Esophagus squamous epithelium (tissue), 5 donors: ENCODE measurements at regions not wholly inside any gene's neighbourhood (a gene's known extent, or its start where the extent isn't known, plus 50 kb on each side); places are given as distances from the start of the nearest gene placed in this dataset.

ENCODE experiments used
- DNase-seq: peaks from one replicate; lab custom pipeline; 2025; lab: John Stamatoyannopoulos, UW
- H3K27ac ChIP-seq, 4 donors: fragments of 200-600 bp; sonication (generic); one replicate each; pipeline ENCODE4 v1.5.1; 2016 to 2019; ENCODE audit warnings: mild to moderate bottlenecking in 1 of 4
- H3K27me3 ChIP-seq, 4 donors: fragments of 200-600 bp; sonication (generic); 1 replicate in 3 of 4; 2 replicates in 1 of 4; pipeline versions ENCODE4 v1.5.1 to v1.6.0; 2017 to 2021; ENCODE audit warnings: antibody characterized with exemption in 1 of 4
- H3K36me3 ChIP-seq, 3 donors: fragments of 200-600 bp; sonication (generic); one replicate each; pipeline ENCODE4 v1.5.1; 2016 to 2019
- H3K4me1 ChIP-seq, 3 donors: fragments of 200-600 bp; sonication (generic); one replicate each; pipeline ENCODE4 v1.5.1; 2017 to 2019
- H3K4me3 ChIP-seq, 4 donors: fragments of 200-600 bp; sonication (generic); 1 replicate in 3 of 4; 2 replicates in 1 of 4; pipeline ENCODE4 v1.5.1; 2016 to 2019; ENCODE audit warnings: mild to moderate bottlenecking in 2 of 4, moderate library complexity in 1 of 4
- H3K9me3 ChIP-seq, 3 donors: fragments of 200-600 bp; sonication (generic); one replicate each; pipeline ENCODE4 v1.5.1; 2016 to 2019
- POLR2A ChIP-seq, 4 donors: fragments of 450-650 bp; IDR thresholded peaks; one replicate each; pipeline ENCODE4 v1.6.1; 2017; ENCODE audit warnings: antibody characterized with exemption in 4 of 4, mild to moderate bottlenecking in 4 of 4, moderate library complexity in 3 of 4
- WGBS, 2 donors: methylation state at CpG; one replicate each; pipeline ENCODE4 v1.1.5; 2018; 5-methylcytosine and 5-hydroxymethylcytosine counted together
- intact Hi-C: fragments of 100-400 bp; cut with DNase I; formaldehyde crosslinking; loops from one replicate; pipeline ENCODE4 v1.15.0; 2022
- TF ChIP-seq, protein P1 (sequence below), 6 experiments: fragments of 450-650 bp in 4 of 6; fragments of 200-600 bp in 2 of 6; sonication (generic) in 2 of 6; IDR thresholded peaks; one replicate each; pipeline ENCODE4 v1.5.1; 2016 to 2019; ENCODE audit warnings: antibody characterized with exemption in 6 of 6, mild to moderate bottlenecking in 4 of 6, moderate library complexity in 4 of 6
- donor health status: DM: yes; HTN: yes; CAD: no.

DNA sequence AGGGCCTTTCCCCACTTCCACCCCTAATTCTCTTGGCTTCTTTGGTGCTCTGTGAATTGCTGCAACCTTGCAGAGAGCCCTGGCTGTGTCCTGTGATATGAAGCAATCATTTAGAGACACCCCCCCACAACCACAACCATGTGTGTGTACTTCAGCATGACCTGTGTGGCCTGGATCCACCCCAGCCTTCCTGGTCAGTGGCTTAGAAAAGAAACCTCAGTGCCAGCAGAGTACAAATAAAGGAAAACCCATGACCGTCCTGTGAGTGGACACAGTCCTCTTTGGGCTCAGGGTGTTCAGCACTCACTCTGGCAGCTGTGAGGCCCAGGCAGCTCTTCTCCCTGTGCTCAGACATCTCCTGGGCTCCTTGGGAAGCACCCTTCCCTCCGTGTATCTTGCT lies 206.6 kb upstream of the DIO3 start:
- no peak overlapping the region for H3K27ac ChIP-seq
- no peaks in the 10 kb centered on the region for H3K36me3 ChIP-seq
- peaks cover 0 to 11% (median 8%) of the 10 kb centered on the region in 3 donors for H3K4me1 ChIP-seq
- DNase-seq, result no peak
- H3K27me3 ChIP-seq, result no peaks in the 10 kb centered on the region
- TF ChIP-seq, protein P1, sequence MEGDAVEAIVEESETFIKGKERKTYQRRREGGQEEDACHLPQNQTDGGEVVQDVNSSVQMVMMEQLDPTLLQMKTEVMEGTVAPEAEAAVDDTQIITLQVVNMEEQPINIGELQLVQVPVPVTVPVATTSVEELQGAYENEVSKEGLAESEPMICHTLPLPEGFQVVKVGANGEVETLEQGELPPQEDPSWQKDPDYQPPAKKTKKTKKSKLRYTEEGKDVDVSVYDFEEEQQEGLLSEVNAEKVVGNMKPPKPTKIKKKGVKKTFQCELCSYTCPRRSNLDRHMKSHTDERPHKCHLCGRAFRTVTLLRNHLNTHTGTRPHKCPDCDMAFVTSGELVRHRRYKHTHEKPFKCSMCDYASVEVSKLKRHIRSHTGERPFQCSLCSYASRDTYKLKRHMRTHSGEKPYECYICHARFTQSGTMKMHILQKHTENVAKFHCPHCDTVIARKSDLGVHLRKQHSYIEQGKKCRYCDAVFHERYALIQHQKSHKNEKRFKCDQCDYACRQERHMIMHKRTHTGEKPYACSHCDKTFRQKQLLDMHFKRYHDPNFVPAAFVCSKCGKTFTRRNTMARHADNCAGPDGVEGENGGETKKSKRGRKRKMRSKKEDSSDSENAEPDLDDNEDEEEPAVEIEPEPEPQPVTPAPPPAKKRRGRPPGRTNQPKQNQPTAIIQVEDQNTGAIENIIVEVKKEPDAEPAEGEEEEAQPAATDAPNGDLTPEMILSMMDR (IDR thresholded peaks at IDR 0.05), result no peak
- no peak for TF ChIP-seq POLR2A (IDR thresholded peaks at IDR 0.05)
- H3K4me3 ChIP-seq, result no peak overlapping the region
- H3K9me3 ChIP-seq, result peaks cover 0 to 5% (median 0%) of the 10 kb centered on the region in 3 donors
- 86 to 100% methylated on average over 1 of the region's 2 CpGs for WGBS, 2 donors
- intact Hi-C loops, result no loop called here

DNA sequence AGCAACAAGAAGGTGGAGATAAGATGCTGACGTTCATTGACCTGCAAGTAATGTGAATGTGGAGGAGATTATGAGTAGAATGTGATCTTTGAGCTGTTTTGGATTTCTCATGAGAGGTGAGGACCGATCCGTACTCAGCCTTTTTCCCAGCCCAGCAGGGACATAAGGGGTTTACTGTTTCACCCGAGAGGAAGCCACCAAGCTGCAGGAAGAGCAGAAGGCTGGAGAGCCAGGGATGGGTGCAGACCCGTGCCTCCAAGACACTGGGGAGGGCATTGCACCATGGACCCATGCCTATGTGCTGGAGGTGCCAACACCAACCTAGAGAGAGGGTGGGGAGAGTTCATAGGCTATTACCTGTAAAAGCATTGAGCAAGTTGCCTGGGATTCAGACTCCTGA lies 206.0 kb upstream of the DIO3 start:
- no peak for DNase-seq
- TF ChIP-seq POLR2A (IDR thresholded peaks at IDR 0.05), result no peak
- TF ChIP-seq, protein P1 (IDR thresholded peaks at IDR 0.05), result no peak
- Histone ChIP-seq H3K4me3 (no peak overlapping the region), H3K27me3 (peaks cover 0 to under 1% (median 0%) of the 10 kb centered on the region in 4 donors), H3K27ac (no peak overlapping the region), H3K9me3 (peaks cover 0 to 5% (median 0%) of the 10 kb centered on the region in 3 donors), H3K4me1 (peaks cover 0 to 11% (median 8%) of the 10 kb centered on the region in 3 donors), H3K36me3 (no peaks in the 10 kb centered on the region)
- intact Hi-C loops, result no loop called here
- 53 to 77% methylated on average over 4 to 5 of the region's 5 CpGs for WGBS, 2 donors

DNA sequence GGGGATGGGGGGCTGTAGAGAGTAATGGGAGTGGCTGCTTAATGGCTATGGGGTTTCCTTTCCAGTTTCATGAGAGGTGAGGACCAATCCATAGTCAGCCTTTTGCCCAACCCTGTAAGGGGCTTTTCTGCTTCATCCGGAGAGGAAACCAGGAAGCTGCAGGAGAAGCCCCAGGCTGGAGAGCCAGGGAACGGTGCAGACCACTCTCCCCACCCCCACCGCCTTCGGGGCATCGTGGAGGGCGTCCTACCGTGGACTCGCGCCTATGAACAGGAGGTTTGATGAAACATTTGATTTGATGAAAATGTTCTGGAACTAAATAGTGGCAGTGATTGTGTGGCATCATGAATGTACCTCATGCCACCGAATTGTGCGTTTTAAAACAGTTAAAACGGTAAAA lies 204.3 kb upstream of the DIO3 start:
- intact Hi-C loops, result no loop called here
- TF ChIP-seq, protein P1 (IDR thresholded peaks at IDR 0.05), result no peak
- Histone ChIP-seq H3K27ac (no peak overlapping the region), H3K9me3 (peaks cover 0 to 5% (median 0%) of the 10 kb centered on the region in 3 donors), H3K4me1 (peaks cover 0 to 22% (median 14%) of the 10 kb centered on the region in 3 donors), H3K4me3 (no peak overlapping the region), H3K27me3 (peaks cover 0 to 5% (median 0%) of the 10 kb centered on the region in 4 donors), H3K36me3 (no peaks in the 10 kb centered on the region)
- WGBS, 2 donors, result 80 to 84% methylated on average over 5 to 11 of the region's 12 CpGs
- no peak for DNase-seq

DNA sequence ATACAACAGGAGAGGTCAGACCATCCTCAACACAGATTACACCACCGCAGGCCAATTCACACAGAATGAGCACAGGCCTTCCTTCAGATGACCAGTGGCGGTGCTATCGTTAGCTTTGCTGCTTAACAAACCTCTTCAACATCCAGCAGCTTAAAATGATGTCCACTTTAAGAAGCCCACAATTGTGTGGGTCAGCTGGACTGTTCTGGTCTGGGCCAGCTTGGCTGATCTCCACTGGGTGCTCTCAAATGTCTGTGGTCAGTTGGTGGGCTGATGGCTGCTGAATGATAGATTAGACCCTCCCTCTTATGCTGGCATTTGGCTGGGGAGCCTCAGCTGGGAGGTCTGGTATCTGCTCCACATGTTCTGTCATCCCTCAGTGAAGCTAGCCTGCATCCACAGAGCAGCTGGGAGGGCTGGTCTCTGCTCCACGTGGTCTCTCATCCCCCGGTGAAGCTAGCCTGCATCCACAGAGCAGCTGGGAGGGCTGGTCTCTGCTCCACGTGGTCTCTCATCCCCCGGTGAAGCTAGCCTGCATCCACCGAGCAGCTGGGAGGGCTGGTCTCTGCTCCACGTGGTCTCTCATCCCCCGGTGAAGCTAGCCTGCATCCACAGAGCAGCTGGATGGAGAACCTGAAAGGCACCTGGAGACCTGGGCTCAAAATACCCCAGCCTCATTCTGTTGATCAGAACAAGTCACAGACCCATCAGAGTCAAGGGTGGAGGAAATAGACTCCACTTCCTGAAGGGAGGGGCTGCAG lies 203.6 kb upstream of the DIO3 start:
- intact Hi-C loops, result no loop called here
- no peaks in the 10 kb centered on the region for H3K36me3 ChIP-seq

More for the DNA sequence above, 203.6 kb upstream of the DIO3 start:
- Histone ChIP-seq H3K4me3 (no peak overlapping the region), H3K27ac (peak overlapping the region in 1 of 4 donors; percentile 88), H3K9me3 (peaks cover 0 to 5% (median 0%) of the 10 kb centered on the region in 3 donors), H3K4me1 (peaks cover 0 to 22% (median 14%) of the 10 kb centered on the region in 3 donors), H3K27me3 (peaks cover 0 to 5% (median 0%) of the 10 kb centered on the region in 4 donors)
- WGBS, 2 donors, result 68 to 82% methylated on average over 6 to 7 of the region's 10 CpGs
- TF ChIP-seq, protein P1 (IDR thresholded peaks at IDR 0.05), result no peak
- TF ChIP-seq POLR2A (IDR thresholded peaks at IDR 0.05), result no peak
- no peak for DNase-seq
